ENCODE measurements at regions not wholly inside any gene's neighbourhood (a gene's known extent, or its start where the extent isn't known, plus 50 kb on each side); places are given as distances from the start of the nearest gene placed in this dataset.

DNA sequence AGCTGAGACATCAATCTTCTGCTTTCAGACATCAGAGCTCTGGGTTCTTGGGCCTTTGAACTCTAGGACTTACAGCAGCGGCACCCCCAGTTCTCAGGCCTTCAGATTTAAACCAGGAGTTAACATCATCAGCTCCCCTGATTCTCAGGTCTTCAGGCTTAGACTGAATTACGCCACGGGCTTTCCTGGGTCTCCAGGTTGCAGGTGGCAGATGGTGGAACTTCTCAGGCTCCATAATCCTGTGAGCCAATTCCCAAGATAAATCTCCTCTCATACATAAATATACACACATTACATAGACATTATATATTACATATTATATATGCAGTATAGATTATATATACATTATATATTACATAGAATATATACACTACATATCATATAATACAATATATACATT, 408.9 kb upstream of the AUTS2 start:
- DNase-seq, result no peak
- H3K27me3 ChIP-seq (ENCODE audit: low read depth), result no peaks in the 10 kb centered on the region
- H3K9me3 ChIP-seq (replicated peaks), result peaks cover 6% of the 10 kb centered on the region
- H3K36me3 ChIP-seq, result no peaks in the 10 kb centered on the region
- intact Hi-C loops (cut with micrococcal nuclease), result no loop called here
- peaks cover 8% of the 10 kb centered on the region for H3K4me1 ChIP-seq
- H3K27ac ChIP-seq (replicated peaks), result no peak overlapping the region
- TF ChIP-seq, protein P1, sequence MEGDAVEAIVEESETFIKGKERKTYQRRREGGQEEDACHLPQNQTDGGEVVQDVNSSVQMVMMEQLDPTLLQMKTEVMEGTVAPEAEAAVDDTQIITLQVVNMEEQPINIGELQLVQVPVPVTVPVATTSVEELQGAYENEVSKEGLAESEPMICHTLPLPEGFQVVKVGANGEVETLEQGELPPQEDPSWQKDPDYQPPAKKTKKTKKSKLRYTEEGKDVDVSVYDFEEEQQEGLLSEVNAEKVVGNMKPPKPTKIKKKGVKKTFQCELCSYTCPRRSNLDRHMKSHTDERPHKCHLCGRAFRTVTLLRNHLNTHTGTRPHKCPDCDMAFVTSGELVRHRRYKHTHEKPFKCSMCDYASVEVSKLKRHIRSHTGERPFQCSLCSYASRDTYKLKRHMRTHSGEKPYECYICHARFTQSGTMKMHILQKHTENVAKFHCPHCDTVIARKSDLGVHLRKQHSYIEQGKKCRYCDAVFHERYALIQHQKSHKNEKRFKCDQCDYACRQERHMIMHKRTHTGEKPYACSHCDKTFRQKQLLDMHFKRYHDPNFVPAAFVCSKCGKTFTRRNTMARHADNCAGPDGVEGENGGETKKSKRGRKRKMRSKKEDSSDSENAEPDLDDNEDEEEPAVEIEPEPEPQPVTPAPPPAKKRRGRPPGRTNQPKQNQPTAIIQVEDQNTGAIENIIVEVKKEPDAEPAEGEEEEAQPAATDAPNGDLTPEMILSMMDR (IDR thresholded peaks at IDR 0.05; ENCODE audit: borderline replicate concordance), result no peak
- no peak overlapping the region for H3K4me3 ChIP-seq

DNA sequence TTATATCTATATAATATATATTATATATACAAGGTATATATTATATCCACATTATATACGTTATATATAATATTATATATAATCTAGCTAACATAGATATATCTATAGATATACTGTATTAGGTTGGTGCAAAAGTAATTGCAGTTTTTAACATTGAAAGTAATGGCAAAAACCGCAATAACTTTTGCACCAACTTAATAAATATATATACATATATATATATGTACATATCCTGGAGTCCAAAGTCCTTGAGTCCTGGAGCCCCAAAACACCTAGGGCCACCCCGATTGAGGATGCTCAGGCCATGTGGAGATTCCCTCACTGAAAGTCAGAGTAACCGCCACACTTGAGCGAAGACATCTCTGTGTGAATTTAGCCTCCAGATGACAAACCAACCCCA, 408.2 kb upstream of the AUTS2 start:
- Histone ChIP-seq H3K4me1 (peaks cover 8% of the 10 kb centered on the region), H3K9me3 (replicated peaks) (peaks cover 6% of the 10 kb centered on the region), H3K4me3 (no peak overlapping the region), H3K27me3 (ENCODE audit: low read depth) (no peaks in the 10 kb centered on the region), H3K27ac (replicated peaks) (no peak overlapping the region), H3K36me3 (no peaks in the 10 kb centered on the region)
- intact Hi-C loops (cut with micrococcal nuclease), result no loop called here
- no peak for DNase-seq
- TF ChIP-seq, protein P1 (IDR thresholded peaks at IDR 0.05; ENCODE audit: borderline replicate concordance), result no peak

DNA sequence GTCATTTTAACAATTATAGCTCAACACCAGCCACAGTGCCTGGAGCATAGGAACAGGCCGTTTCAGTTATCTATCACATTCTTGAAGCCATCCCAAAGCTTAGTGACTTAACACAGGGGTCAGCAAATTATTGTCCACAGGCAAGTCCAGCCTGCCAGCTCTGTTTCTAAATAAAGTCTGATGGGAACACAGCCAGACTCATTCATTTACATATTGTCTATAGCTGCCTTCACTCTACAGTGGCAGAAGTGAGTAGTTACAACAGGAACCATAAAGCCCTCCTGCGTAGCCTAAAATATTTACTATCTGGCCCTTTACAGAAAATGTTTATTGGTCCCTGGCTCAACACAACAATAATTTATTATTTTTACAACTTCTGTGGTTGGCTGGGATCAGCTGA, 407.5 kb upstream of the AUTS2 start:
- TF ChIP-seq, protein P1 (IDR thresholded peaks at IDR 0.05; ENCODE audit: borderline replicate concordance), result no peak
- Histone ChIP-seq H3K4me3 (no peak overlapping the region), H3K27ac (replicated peaks) (no peak overlapping the region), H3K36me3 (no peaks in the 10 kb centered on the region), H3K4me1 (peaks cover 8% of the 10 kb centered on the region), H3K27me3 (ENCODE audit: low read depth) (no peaks in the 10 kb centered on the region), H3K9me3 (replicated peaks) (peaks cover 6% of the 10 kb centered on the region)
- intact Hi-C loops (cut with micrococcal nuclease), result no loop called here
- no peak for DNase-seq

DNA sequence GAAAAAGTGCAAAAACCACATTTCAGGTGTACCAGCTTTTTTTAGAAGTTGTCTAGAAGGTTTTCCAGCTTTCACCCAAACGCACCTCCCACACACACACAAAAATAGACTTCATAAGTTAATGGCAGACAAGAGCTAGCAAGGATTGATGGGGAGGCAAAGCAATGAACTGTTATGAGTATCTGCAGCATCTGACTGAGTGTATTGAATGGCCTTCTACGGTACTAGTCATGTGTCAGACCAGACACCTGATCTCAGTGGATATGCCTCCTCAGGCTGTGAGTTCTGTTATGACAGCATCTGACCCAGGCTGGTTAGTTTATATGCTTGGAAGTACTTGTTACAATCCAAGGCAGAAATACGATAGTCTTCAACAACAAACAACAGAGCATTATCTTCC, 406.1 kb upstream of the AUTS2 start:
- no peak overlapping the region for H3K27ac ChIP-seq (replicated peaks)
- no peaks in the 10 kb centered on the region for H3K36me3 ChIP-seq
- TF ChIP-seq, protein P1 (IDR thresholded peaks at IDR 0.05; ENCODE audit: borderline replicate concordance), result no peak
- DNase-seq, result no peak
- intact Hi-C loops (cut with micrococcal nuclease), result no loop called here
- H3K4me3 ChIP-seq, result no peak overlapping the region
- peaks cover 16% of the 10 kb centered on the region for H3K9me3 ChIP-seq (replicated peaks)
- H3K4me1 ChIP-seq, result peaks cover 8% of the 10 kb centered on the region
- H3K27me3 ChIP-seq (ENCODE audit: low read depth), result no peaks in the 10 kb centered on the region

DNA sequence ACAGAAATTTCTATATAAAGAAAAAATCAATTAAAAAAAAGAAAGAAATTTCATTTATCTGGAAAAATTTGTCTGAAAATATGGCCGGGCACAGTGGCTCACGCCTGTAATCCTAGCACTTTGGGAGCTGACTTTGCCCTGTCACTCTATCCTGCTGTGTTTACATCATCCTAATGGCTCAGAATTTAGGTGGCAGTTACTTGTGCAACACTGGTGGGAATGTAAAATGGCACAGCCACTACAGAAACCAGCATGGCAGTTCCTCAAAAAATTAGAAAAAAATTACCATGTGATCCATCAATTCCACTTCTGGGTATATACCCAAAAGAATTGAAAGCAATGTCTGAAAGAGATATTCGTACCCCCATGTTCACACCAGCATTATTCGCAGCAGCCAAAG, 405.2 kb upstream of the AUTS2 start:
- H3K36me3 ChIP-seq, result no peaks in the 10 kb centered on the region
- no peak for DNase-seq
- H3K9me3 ChIP-seq (replicated peaks), result peaks cover 20% of the 10 kb centered on the region
- intact Hi-C loops (cut with micrococcal nuclease), result no loop called here
- no peak overlapping the region for H3K4me3 ChIP-seq
- TF ChIP-seq, protein P1 (IDR thresholded peaks at IDR 0.05; ENCODE audit: borderline replicate concordance), result no peak
- no peaks in the 10 kb centered on the region for H3K27me3 ChIP-seq (ENCODE audit: low read depth)
- H3K27ac ChIP-seq (replicated peaks), result no peak overlapping the region
- peaks cover 8% of the 10 kb centered on the region for H3K4me1 ChIP-seq

DNA sequence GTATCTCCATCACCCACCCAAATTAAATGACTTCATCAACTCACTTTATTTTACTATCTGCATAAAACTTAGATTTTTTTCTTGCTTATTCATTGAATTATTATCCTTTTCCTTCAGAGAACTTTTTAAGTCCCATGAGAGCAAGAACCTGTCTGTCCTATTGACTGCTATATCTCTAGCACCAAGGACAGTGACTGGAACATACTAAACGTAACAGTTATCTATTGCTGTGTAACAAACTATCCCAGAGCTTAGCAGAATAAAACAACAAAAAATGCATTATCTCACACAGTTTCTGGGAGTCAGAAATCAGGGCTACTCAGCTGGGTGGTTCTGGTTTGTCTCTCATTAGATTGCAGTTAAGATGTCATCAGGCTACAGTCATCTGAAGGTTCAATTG, 401.7 kb upstream of the AUTS2 start:
- H3K36me3 ChIP-seq, result no peaks in the 10 kb centered on the region
- no peak overlapping the region for H3K27ac ChIP-seq (replicated peaks)
- no peak for DNase-seq
- intact Hi-C loops (cut with micrococcal nuclease), result no loop called here
- H3K4me1 ChIP-seq, result no peaks in the 10 kb centered on the region
- H3K4me3 ChIP-seq, result no peak overlapping the region
- H3K9me3 ChIP-seq (replicated peaks), result peaks cover 41% of the 10 kb centered on the region
- H3K27me3 ChIP-seq (ENCODE audit: low read depth), result no peaks in the 10 kb centered on the region
- TF ChIP-seq, protein P1 (IDR thresholded peaks at IDR 0.05; ENCODE audit: borderline replicate concordance), result no peak
